ENCODE measurements at regions not wholly inside any gene's neighbourhood (a gene's known extent, or its start where the extent isn't known, plus 50 kb on each side); places are given as distances from the start of the nearest gene placed in this dataset.
A peak's percentile ranks its signal among the peaks of the same experiment; 100 is the strongest.

- TF ChIP-seq Cebpa-rat (IDR thresholded peaks at IDR 0.05), result no peak
Observed at GRCh38 chr4:120319046-120319767, 252.6 kb upstream of the MAD2L1 start.

GRCh38 chr4:120318196-120318846 is 251.7 kb upstream of the MAD2L1 start:
- Histone ChIP-seq H3K27me3 (no peaks in the 10 kb centered on the region), H3K4me2 (0 out of 2 replicates have a peak overlapping the region, but pooled peaks have one; percentile 10), H3K9me3 (no peaks in the 10 kb centered on the region), H3K27ac (no peak overlapping the region), H4K20me1 (no peaks in the 10 kb centered on the region), H3K4me1 (peaks cover 11% of the 10 kb centered on the region), H3K9ac (no peak overlapping the region), H3K4me3 (no peak overlapping the region), H3K36me3 (no peaks in the 10 kb centered on the region)
- no peak for TF ChIP-seq Cebpa-rat (IDR thresholded peaks at IDR 0.05)

More at GRCh38 chr4:120319046-120319767, 252.6 kb upstream of the MAD2L1 start:
- H4K20me1 ChIP-seq, result no peaks in the 10 kb centered on the region
- H3K27ac ChIP-seq, result no peak overlapping the region
- H3K9me3 ChIP-seq, result no peaks in the 10 kb centered on the region
- no peak overlapping the region for H3K4me3 ChIP-seq
- peaks cover 11% of the 10 kb centered on the region for H3K4me1 ChIP-seq
- H3K36me3 ChIP-seq, result no peaks in the 10 kb centered on the region
- H3K27me3 ChIP-seq, result no peaks in the 10 kb centered on the region
- 0 out of 2 replicates have a peak overlapping the region, but pooled peaks have one; percentile 10 for H3K4me2 ChIP-seq
- no peak overlapping the region for H3K9ac ChIP-seq

- no peaks in the 10 kb centered on the region for H3K36me3 ChIP-seq
- no peak overlapping the region for H3K9ac ChIP-seq
- H4K20me1 ChIP-seq, result no peaks in the 10 kb centered on the region
- no peaks in the 10 kb centered on the region for H3K27me3 ChIP-seq
- no peak overlapping the region for H3K27ac ChIP-seq
- no peak overlapping the region for H3K4me3 ChIP-seq
- peaks cover 11% of the 10 kb centered on the region for H3K4me1 ChIP-seq
- no peaks in the 10 kb centered on the region for H3K9me3 ChIP-seq
- TF ChIP-seq Cebpa-rat (IDR thresholded peaks at IDR 0.05), result peak; percentile 42; the same call in 1 of the 2 replicates
- H3K4me2 ChIP-seq, result no peak overlapping the region
Observed at GRCh38 chr4:120317713-120318112, 251.1 kb upstream of the MAD2L1 start.

GRCh38 chr4:120316416-120316815 is 249.8 kb upstream of the MAD2L1 start:
- Histone ChIP-seq H3K27ac (no peak overlapping the region), H3K4me2 (no peak overlapping the region), H3K9me3 (no peaks in the 10 kb centered on the region)

GRCh38 chr4:120314969-120315368 is 248.3 kb upstream of the MAD2L1 start:
- Histone ChIP-seq H3K27me3 (no peaks in the 10 kb centered on the region), H3K4me1 (peaks cover 11% of the 10 kb centered on the region), H3K36me3 (no peaks in the 10 kb centered on the region), H3K9me3 (no peaks in the 10 kb centered on the region), H4K20me1 (no peaks in the 10 kb centered on the region), H3K27ac (no peak overlapping the region), H3K4me2 (no peak overlapping the region), H3K9ac (no peak overlapping the region), H3K4me3 (no peak overlapping the region)
- no peak for TF ChIP-seq Cebpa-rat (IDR thresholded peaks at IDR 0.05)

More at GRCh38 chr4:120316416-120316815, 249.8 kb upstream of the MAD2L1 start:
- Histone ChIP-seq H4K20me1 (no peaks in the 10 kb centered on the region), H3K36me3 (no peaks in the 10 kb centered on the region), H3K4me3 (no peak overlapping the region), H3K27me3 (no peaks in the 10 kb centered on the region), H3K9ac (no peak overlapping the region), H3K4me1 (peaks cover 11% of the 10 kb centered on the region)
- no peak for TF ChIP-seq Cebpa-rat (IDR thresholded peaks at IDR 0.05)

- TF ChIP-seq Cebpa-rat (IDR thresholded peaks at IDR 0.05), result no peak
- Histone ChIP-seq H3K4me1 (no peaks in the 10 kb centered on the region), H3K27me3 (no peaks in the 10 kb centered on the region), H4K20me1 (no peaks in the 10 kb centered on the region), H3K27ac (no peak overlapping the region), H3K4me3 (no peak overlapping the region), H3K4me2 (no peak overlapping the region), H3K36me3 (no peaks in the 10 kb centered on the region), H3K9me3 (no peaks in the 10 kb centered on the region), H3K9ac (no peak overlapping the region)
Observed at GRCh38 chr4:120304801-120305200, 238.2 kb upstream of the MAD2L1 start.

GRCh38 chr4:120299631-120300030 is 233.0 kb upstream of the MAD2L1 start:
- Histone ChIP-seq H3K4me3 (no peak overlapping the region), H3K9me3 (no peaks in the 10 kb centered on the region), H3K4me2 (no peak overlapping the region), H3K4me1 (no peaks in the 10 kb centered on the region), H4K20me1 (no peaks in the 10 kb centered on the region), H3K9ac (no peak overlapping the region), H3K36me3 (no peaks in the 10 kb centered on the region), H3K27me3 (no peaks in the 10 kb centered on the region), H3K27ac (no peak overlapping the region)
- no peak for TF ChIP-seq Cebpa-rat (IDR thresholded peaks at IDR 0.05)

GRCh38 chr4:120293341-120293740 is 226.7 kb upstream of the MAD2L1 start:
- H3K9me3 ChIP-seq, result no peaks in the 10 kb centered on the region
- TF ChIP-seq Cebpa-rat (IDR thresholded peaks at IDR 0.05), result no peak
- H3K27me3 ChIP-seq, result no peaks in the 10 kb centered on the region
- H3K9ac ChIP-seq, result no peak overlapping the region
- H3K36me3 ChIP-seq, result no peaks in the 10 kb centered on the region
- H3K4me3 ChIP-seq, result no peak overlapping the region
- H3K4me2 ChIP-seq, result no peak overlapping the region
- H4K20me1 ChIP-seq, result no peaks in the 10 kb centered on the region
- no peak overlapping the region for H3K27ac ChIP-seq
- H3K4me1 ChIP-seq, result no peaks in the 10 kb centered on the region

GRCh38 chr4:120291541-120291940 is 224.9 kb upstream of the MAD2L1 start:
- H3K9ac ChIP-seq, result no peak overlapping the region
- no peaks in the 10 kb centered on the region for H3K36me3 ChIP-seq
- H3K4me1 ChIP-seq, result no peaks in the 10 kb centered on the region
- no peak overlapping the region for H3K27ac ChIP-seq
- no peak for TF ChIP-seq Cebpa-rat (IDR thresholded peaks at IDR 0.05)
- H4K20me1 ChIP-seq, result no peaks in the 10 kb centered on the region
- H3K4me3 ChIP-seq, result no peak overlapping the region
- no peaks in the 10 kb centered on the region for H3K9me3 ChIP-seq
- no peak overlapping the region for H3K4me2 ChIP-seq
- no peaks in the 10 kb centered on the region for H3K27me3 ChIP-seq

- no peak for TF ChIP-seq Cebpa-rat (IDR thresholded peaks at IDR 0.05)
Observed at GRCh38 chr4:120290553-120290952, 223.9 kb upstream of the MAD2L1 start.

More at GRCh38 chr4:120290553-120290952, 223.9 kb upstream of the MAD2L1 start:
- Histone ChIP-seq H3K9me3 (no peaks in the 10 kb centered on the region), H3K36me3 (no peaks in the 10 kb centered on the region), H3K4me1 (no peaks in the 10 kb centered on the region), H3K4me3 (no peak overlapping the region), H4K20me1 (no peaks in the 10 kb centered on the region), H3K27ac (no peak overlapping the region), H3K9ac (no peak overlapping the region), H3K4me2 (no peak overlapping the region), H3K27me3 (no peaks in the 10 kb centered on the region)

All from BLaER1 (cell line).